Spleen (tissue), 7 donors: ENCODE measurements at regions not wholly inside any gene's neighbourhood (a gene's known extent, or its start where the extent isn't known, plus 50 kb on each side); places are given as distances from the start of the nearest gene placed in this dataset.

Experiments used
- POLR2A ChIP-seq, 3 donors: fragments of 450-650 bp; IDR thresholded peaks; one replicate each; pipeline ENCODE4 v1.5.1; 2017; ENCODE audit warnings: antibody characterized with exemption in 3 of 3, mild to moderate bottlenecking in 1 of 3
- POLR2AphosphoS5 ChIP-seq, 3 donors: sonication (generic); formaldehyde crosslinking; IDR thresholded peaks; one replicate each; pipeline ENCODE4 v1.5.1; 2017; ENCODE audit warnings: antibody characterized with exemption in 3 of 3
- TF ChIP-seq, protein P1 (sequence below), 11 experiments: fragments of 200-600 bp in 7 of 11; fragments of 450-650 bp in 4 of 11; sonication (generic) in 4 of 11; IDR thresholded peaks in 8 of 11; conservative IDR thresholded peaks in 3 of 11; 1 replicate in 7 of 11; 2 replicates in 4 of 11; pipeline versions ENCODE4 v1.4.0 to v1.8.0; 2016 to 2021; ENCODE audit warnings: antibody characterized with exemption in 11 of 11, inconsistent platforms in 4 of 11, mild to moderate bottlenecking in 1 of 11
- donor health status: DM: no; HTN: no; CAD: no; lungs with moderate emphysema.
- donor health status: DM: no; HTN: no; CAD: no.
- donor health status: DM: no; HTN: no; CAD: no.

DNA sequence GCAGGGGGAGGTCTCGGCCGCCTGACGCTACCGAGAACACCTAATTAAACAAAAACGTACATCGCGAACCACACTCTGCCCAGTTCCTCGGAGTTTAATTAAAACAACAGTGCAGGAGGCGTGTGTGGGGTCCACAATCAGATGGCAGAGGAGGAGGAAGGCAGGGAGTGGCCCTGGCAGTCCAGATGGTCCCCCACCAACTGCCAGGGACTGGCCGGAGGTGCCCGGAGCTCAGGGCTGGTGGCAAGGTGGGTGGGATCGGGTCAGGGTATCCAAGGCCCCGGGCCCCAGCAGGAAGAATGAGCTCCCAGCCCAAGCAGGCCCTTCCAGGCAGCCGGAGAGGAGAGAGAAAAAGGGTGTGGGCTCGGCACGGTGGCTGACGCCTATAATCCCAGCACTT lies 71.3 kb downstream of the PTPRS start:
- TF ChIP-seq, protein P1, sequence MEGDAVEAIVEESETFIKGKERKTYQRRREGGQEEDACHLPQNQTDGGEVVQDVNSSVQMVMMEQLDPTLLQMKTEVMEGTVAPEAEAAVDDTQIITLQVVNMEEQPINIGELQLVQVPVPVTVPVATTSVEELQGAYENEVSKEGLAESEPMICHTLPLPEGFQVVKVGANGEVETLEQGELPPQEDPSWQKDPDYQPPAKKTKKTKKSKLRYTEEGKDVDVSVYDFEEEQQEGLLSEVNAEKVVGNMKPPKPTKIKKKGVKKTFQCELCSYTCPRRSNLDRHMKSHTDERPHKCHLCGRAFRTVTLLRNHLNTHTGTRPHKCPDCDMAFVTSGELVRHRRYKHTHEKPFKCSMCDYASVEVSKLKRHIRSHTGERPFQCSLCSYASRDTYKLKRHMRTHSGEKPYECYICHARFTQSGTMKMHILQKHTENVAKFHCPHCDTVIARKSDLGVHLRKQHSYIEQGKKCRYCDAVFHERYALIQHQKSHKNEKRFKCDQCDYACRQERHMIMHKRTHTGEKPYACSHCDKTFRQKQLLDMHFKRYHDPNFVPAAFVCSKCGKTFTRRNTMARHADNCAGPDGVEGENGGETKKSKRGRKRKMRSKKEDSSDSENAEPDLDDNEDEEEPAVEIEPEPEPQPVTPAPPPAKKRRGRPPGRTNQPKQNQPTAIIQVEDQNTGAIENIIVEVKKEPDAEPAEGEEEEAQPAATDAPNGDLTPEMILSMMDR (IDR thresholded peaks at IDR 0.05 in 8 of 11, conservative IDR thresholded peaks at IDR 0.05 in 3 of 11) = no peak
- TF ChIP-seq POLR2AphosphoS5 (IDR thresholded peaks at IDR 0.05) = peak in 1 of 3 donors; percentile 3
- TF ChIP-seq POLR2A (IDR thresholded peaks at IDR 0.05) = no peak
